Epithelial cell of esophagus (primary cell): ENCODE measurements at regions not wholly inside any gene's neighbourhood (a gene's known extent, or its start where the extent isn't known, plus 50 kb on each side); places are given as distances from the start of the nearest gene placed in this dataset.

Experiments used
- DNase-seq: peaks from one replicate; pipeline ENCODE4 v3.0.0; 2010; ENCODE audit warnings: low read depth
- H3K4me3 ChIP-seq: 2 replicates; pipeline ENCODE4 v1.5.1; 2011; ENCODE audit warnings: mild to moderate bottlenecking, low read length, control low read depth
- CTCF ChIP-seq: IDR thresholded peaks from 2 replicates; pipeline ENCODE4 v1.5.1; 2011; ENCODE audit warnings: low read depth, mild to moderate bottlenecking, low read length, control low read depth, inconsistent platforms; ENCODE audit not compliant: insufficient read depth; ENCODE audit errors: missing control alignments

GRCh38 chr3:43905157-43905556 is 214.4 kb downstream of the ABHD5 start:
- DNase-seq = no peak
- TF ChIP-seq CTCF = no peak
- H3K4me3 ChIP-seq = no peak overlapping the region

GRCh38 chr3:43906849-43907507 is 216.2 kb downstream of the ABHD5 start:
- H3K4me3 ChIP-seq = no peak overlapping the region
- no peak for TF ChIP-seq CTCF
- DNase-seq = no peak

- no peak for TF ChIP-seq CTCF
- DNase-seq = no peak
- no peak overlapping the region for H3K4me3 ChIP-seq
These were observed 216.7 kb downstream of the ABHD5 start for GRCh38 chr3:43907508-43907858.

- DNase-seq = no peak
- no peak for TF ChIP-seq CTCF
- no peak overlapping the region for H3K4me3 ChIP-seq
These were observed 217.7 kb downstream of the ABHD5 start for GRCh38 chr3:43908456-43908855.

GRCh38 chr3:43909149-43909548 is 218.4 kb downstream of the ABHD5 start:
- no peak overlapping the region for H3K4me3 ChIP-seq
- TF ChIP-seq CTCF = no peak
- DNase-seq = no peak

- H3K4me3 ChIP-seq = no peak overlapping the region
- DNase-seq = no peak
- TF ChIP-seq CTCF = no peak
These were observed 220.0 kb downstream of the ABHD5 start for GRCh38 chr3:43910750-43911149.
